ENCODE measurements at regions not wholly inside any gene's neighbourhood (a gene's known extent, or its start where the extent isn't known, plus 50 kb on each side); places are given as distances from the start of the nearest gene placed in this dataset.

- WGBS = 53% methylated on average over 3 of the region's 3 CpGs
- H3K9ac ChIP-seq (ENCODE audit: low read depth in 1 of 2, low read length in 2 of 2) = no peak overlapping the region
- no peaks in the 10 kb centered on the region for H3K4me1 ChIP-seq (ENCODE audit: control insufficient read depth in 4 of 4, insufficient read depth in 4 of 4, low read length in 3 of 4)
- H3K27me3 ChIP-seq (ENCODE audit: control insufficient read depth in 4 of 4, insufficient read depth in 4 of 4, low read length in 3 of 4) = no peaks in the 10 kb centered on the region
- no peak for TF ChIP-seq REST (IDR thresholded peaks at IDR 0.05)
- no peak for TF ChIP-seq FOXA1 (IDR thresholded peaks at IDR 0.05)
- TF ChIP-seq ZBTB33 (IDR thresholded peaks at IDR 0.05) = no peak
- TF ChIP-seq HNF4A (conservative IDR thresholded peaks at IDR 0.05) = no peak
- TF ChIP-seq MAX (IDR thresholded peaks at IDR 0.05) = no peak
- no peak for TF ChIP-seq RAD21 (IDR thresholded peaks at IDR 0.05)
- no peak for TF ChIP-seq TAF1 (conservative IDR thresholded peaks at IDR 0.05)
- TF ChIP-seq GABPA (IDR thresholded peaks at IDR 0.05 in 1 of 2, conservative IDR thresholded peaks at IDR 0.05 in 1 of 2) = no peak
- no peak for TF ChIP-seq SP1 (IDR thresholded peaks at IDR 0.05)
- no peak for TF ChIP-seq EGR1 (IDR thresholded peaks at IDR 0.05; ENCODE audit: low read depth in 2 of 2)
- no peak for TF ChIP-seq JUND (IDR thresholded peaks at IDR 0.05)
- TF ChIP-seq HNF4G (IDR thresholded peaks at IDR 0.05) = no peak
- no peak for TF ChIP-seq CTCF (IDR thresholded peaks at IDR 0.05; ENCODE audit: low read depth, low read length, missing input control)
- TF ChIP-seq ATF3 (IDR thresholded peaks at IDR 0.05) = no peak
- no peak for TF ChIP-seq FOXA2 (IDR thresholded peaks at IDR 0.05)
- no peak for TF ChIP-seq NR2F2 (IDR thresholded peaks at IDR 0.05)
- TF ChIP-seq RXRA (IDR thresholded peaks at IDR 0.05) = no peak
- no peak for TF ChIP-seq YY1 (IDR thresholded peaks at IDR 0.05)
- DNase-seq (ENCODE audit: low spot score) = no peak
- H3K9me3 ChIP-seq (ENCODE audit: control insufficient read depth in 4 of 4, low read length in 3 of 4) = peaks cover 0 to 1% (median 0%) of the 10 kb centered on the region in 4 donors
- H3K27ac ChIP-seq (ENCODE audit: low read depth in 1 of 2, low read length in 2 of 2) = no peak overlapping the region
- H3K36me3 ChIP-seq (ENCODE audit: control insufficient read depth in 4 of 4, insufficient read depth in 3 of 4, low read depth in 1 of 4, low read length in 3 of 4) = no peaks in the 10 kb centered on the region
- no peak overlapping the region for H3K4me3 ChIP-seq (ENCODE audit: low read depth in 1 of 3, low read length in 3 of 3)
These were observed 349.1 kb downstream of the AMY1C start for GRCh38 chr1:104098837-104099236.

Measured in liver (tissue), 8 donors.